Nephron (organoid): ENCODE measurements at regions not wholly inside any gene's neighbourhood (a gene's known extent, or its start where the extent isn't known, plus 50 kb on each side); places are given as distances from the start of the nearest gene placed in this dataset.

Source experiments
- H3K27ac Mint-ChIP-seq, 3 experiments: 2 replicates each; pipeline ENCODE4 v1.8.0; 2020; ENCODE audit warnings: mixed read lengths in 3 of 3, mild to moderate bottlenecking in 2 of 3, moderate library complexity in 1 of 3
- H3K27me3 Mint-ChIP-seq: 2 replicates; pipeline ENCODE4 v1.8.0; 2021; ENCODE audit warnings: low read depth, mild to moderate bottlenecking, moderate library complexity, mixed read lengths
- H3K36me3 Mint-ChIP-seq: 2 replicates; pipeline ENCODE4 v1.8.0; 2020; ENCODE audit warnings: low read depth, mixed read lengths
- H3K4me1 Mint-ChIP-seq: 2 replicates; pipeline ENCODE4 v1.8.0; 2020; ENCODE audit warnings: mixed read lengths
- H3K4me3 Mint-ChIP-seq, 3 experiments: 2 replicates each; pipeline ENCODE4 v1.8.0; 2020; ENCODE audit warnings: mild to moderate bottlenecking in 3 of 3, mixed read lengths in 3 of 3, moderate library complexity in 2 of 3
- H3K9me3 Mint-ChIP-seq: 2 replicates; pipeline ENCODE4 v1.8.0; 2020; ENCODE audit warnings: mixed read lengths
- TF ChIP-seq, protein P1 (sequence below), 3 experiments: fragments of 200-600 bp; sonication (generic); IDR thresholded peaks; one replicate each; pipeline ENCODE4 v1.5.0; 2021; ENCODE audit warnings: antibody characterized with exemption in 3 of 3; ENCODE audit not compliant: unreplicated experiment in 3 of 3

DNA sequence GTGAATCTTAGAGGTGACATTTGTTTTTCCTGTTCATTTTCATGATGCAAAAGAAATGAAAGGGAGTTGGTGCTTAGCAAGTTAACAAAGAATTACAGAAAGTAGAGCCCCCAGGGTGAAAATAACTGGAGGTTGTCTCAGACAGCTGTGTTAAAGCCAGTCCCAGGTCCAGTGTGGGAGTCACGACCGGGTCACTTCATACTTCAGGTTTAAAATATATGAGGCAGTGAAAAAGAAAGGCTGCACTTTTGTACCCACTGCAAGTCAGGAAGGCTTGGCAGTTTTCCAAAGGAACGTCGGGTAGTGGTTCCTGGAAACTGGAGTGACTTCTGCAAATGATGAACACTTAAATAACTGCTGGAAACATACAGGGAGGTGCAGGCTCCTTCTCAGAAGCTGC, 91.5 kb upstream of the THBS2 start:
- Mint-ChIP-seq H3K27me3 (peaks cover 10% of the 10 kb centered on the region), H3K27ac (peak overlapping the region; percentile 49 to 67 (median 65)), H3K9me3 (peaks cover 23% of the 10 kb centered on the region), H3K4me1 (peaks cover 31% of the 10 kb centered on the region), H3K36me3 (no peaks in the 10 kb centered on the region), H3K4me3 (no peak overlapping the region)
- TF ChIP-seq, protein P1, sequence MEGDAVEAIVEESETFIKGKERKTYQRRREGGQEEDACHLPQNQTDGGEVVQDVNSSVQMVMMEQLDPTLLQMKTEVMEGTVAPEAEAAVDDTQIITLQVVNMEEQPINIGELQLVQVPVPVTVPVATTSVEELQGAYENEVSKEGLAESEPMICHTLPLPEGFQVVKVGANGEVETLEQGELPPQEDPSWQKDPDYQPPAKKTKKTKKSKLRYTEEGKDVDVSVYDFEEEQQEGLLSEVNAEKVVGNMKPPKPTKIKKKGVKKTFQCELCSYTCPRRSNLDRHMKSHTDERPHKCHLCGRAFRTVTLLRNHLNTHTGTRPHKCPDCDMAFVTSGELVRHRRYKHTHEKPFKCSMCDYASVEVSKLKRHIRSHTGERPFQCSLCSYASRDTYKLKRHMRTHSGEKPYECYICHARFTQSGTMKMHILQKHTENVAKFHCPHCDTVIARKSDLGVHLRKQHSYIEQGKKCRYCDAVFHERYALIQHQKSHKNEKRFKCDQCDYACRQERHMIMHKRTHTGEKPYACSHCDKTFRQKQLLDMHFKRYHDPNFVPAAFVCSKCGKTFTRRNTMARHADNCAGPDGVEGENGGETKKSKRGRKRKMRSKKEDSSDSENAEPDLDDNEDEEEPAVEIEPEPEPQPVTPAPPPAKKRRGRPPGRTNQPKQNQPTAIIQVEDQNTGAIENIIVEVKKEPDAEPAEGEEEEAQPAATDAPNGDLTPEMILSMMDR (IDR thresholded peaks at IDR 0.05; ENCODE audit: unreplicated experiment in 3 of 3) = no peak

DNA sequence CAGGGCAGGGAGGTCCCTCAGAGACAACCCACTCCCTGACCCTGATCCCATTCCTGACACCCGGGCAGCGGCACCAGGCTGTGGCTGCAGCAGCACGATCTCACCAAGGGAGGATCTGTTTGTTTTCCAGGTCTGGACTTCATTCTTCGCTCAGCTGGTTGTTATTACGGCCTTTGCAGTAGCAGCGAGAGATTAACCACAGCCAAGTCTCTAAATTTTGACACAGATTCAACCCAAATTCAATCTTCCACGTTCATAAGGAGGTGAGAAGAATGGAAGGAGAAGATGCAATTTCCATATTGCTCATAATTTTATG, 91.1 kb upstream of the THBS2 start:
- Mint-ChIP-seq H3K27ac (peak overlapping the region; percentile 49 to 67 (median 65)), H3K27me3 (peaks cover 10% of the 10 kb centered on the region)
- TF ChIP-seq, protein P1 (IDR thresholded peaks at IDR 0.05; ENCODE audit: unreplicated experiment in 3 of 3) = no peak

DNA sequence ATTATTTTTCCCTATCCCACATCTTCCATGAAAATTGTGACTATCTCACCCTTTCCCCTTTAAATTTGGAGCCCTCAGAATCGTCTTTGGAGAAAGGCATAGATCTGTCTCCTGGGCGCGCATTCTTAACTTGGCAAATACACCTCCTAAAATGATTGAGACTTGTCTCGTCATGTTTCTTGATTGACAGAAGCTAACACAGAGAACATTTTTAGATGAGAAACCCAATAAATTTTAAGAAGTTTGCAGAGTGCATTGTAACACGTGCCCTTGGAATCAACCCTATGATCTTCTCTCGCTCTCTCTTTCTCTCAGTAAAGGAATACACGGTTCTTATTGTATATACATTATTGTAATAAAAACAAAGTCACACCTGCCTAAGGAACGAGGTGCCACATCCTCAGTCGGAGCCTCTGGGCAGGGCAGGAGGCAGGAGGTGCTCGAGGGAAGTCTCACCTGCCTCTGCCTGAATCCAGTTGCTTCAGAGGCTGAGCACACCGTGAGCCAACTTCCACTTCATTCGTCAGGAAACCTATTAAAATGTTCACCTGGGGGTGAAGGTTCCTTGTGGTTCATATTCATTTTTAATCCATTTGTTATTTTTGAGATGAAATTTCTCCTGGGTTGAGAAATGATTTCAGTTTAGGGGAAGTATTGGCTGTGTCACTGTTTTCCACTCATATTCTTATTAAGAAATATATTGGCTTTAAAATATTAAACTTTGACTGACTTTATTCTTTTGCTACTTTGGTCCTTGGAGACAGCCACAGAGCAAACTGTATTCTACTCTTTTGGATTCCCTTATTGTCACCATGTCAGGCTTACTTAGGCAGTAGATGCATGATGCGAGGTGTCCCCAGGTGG, 90.5 kb upstream of the THBS2 start:
- Mint-ChIP-seq H3K27ac (peak overlapping the region; percentile 49 to 67 (median 65)), H3K36me3 (no peaks in the 10 kb centered on the region), H3K4me1 (peaks cover 38% of the 10 kb centered on the region), H3K4me3 (peak overlapping the region in 1 of 3 experiments; percentile 44), H3K27me3 (peaks cover 10% of the 10 kb centered on the region), H3K9me3 (peaks cover 14% of the 10 kb centered on the region)
- TF ChIP-seq, protein P1 (IDR thresholded peaks at IDR 0.05; ENCODE audit: unreplicated experiment in 3 of 3) = no peak

More for the DNA sequence above, 91.1 kb upstream of the THBS2 start:
- peaks cover 33% of the 10 kb centered on the region for H3K4me1 Mint-ChIP-seq
- H3K4me3 Mint-ChIP-seq = peak overlapping the region in 1 of 3 experiments; percentile 44
- H3K36me3 Mint-ChIP-seq = no peaks in the 10 kb centered on the region
- H3K9me3 Mint-ChIP-seq = peaks cover 20% of the 10 kb centered on the region

DNA sequence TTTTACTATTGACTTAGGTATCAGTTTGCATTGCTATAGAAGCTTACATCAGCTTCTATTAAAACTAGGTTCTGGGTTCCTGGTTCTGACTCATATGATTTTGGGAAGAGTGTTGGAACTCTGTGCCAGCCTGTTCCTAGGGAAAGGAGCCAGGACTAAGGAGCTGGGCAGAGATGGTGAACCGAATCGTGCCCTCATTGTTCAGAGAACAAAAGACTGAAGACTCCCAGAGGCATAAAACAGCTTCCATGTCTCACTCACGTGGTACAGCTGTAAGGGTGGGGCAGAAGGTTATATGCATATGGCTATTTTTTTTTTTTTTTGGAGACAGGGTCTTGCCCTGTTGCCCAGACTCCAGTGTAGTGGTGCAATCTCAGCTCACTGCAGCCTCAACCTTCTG, 89.1 kb upstream of the THBS2 start:
- Mint-ChIP-seq H3K4me3 (no peak overlapping the region), H3K9me3 (peaks cover 7% of the 10 kb centered on the region), H3K27me3 (peaks cover 10% of the 10 kb centered on the region), H3K36me3 (no peaks in the 10 kb centered on the region), H3K27ac (no peak overlapping the region), H3K4me1 (peaks cover 38% of the 10 kb centered on the region)
- TF ChIP-seq, protein P1 (IDR thresholded peaks at IDR 0.05; ENCODE audit: unreplicated experiment in 3 of 3) = no peak

DNA sequence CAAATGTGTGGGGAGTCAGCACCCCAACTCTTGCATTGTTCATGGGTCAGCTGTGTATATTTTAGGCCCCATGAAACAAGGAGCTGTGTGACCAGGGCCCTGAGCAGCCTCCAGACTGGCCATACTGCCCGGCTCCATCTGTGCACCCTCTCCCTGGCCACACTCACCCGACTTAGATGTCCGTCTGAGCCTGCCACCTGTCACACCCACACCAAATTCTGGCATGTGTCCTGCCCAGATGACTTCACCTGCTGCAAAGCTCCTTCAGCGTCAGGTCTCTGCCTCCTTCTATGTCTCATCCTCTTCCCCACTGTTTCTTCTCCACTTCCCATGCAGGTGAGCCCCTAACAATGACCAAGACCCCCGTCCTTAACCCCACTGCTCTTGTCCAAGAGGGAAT, 88.1 kb upstream of the THBS2 start:
- Mint-ChIP-seq H3K27me3 (peaks cover 10% of the 10 kb centered on the region), H3K4me3 (no peak overlapping the region), H3K36me3 (no peaks in the 10 kb centered on the region), H3K9me3 (peaks cover 3% of the 10 kb centered on the region), H3K27ac (no peak overlapping the region), H3K4me1 (peaks cover 38% of the 10 kb centered on the region)
- TF ChIP-seq, protein P1 (IDR thresholded peaks at IDR 0.05; ENCODE audit: unreplicated experiment in 3 of 3) = no peak

DNA sequence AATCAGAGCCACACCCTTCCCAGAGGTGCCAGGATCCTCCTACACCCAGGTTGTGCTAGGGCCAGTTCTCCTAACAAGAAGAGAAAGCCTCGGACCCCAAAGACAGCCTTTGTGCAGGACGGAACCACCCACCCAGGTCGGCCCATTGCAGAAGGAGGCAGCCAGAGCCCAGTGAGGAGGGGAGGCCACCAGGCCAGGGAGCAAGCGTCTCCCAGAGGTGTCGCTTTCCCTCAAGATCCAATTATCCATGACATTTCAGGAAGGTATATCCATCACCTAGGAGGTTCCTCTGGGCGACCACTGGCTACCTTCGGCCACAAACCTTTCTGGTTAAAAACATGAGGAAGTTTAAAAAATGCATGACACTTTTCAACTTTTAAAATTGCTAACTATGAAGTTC, 87.4 kb upstream of the THBS2 start:
- Mint-ChIP-seq H3K27me3 (peaks cover 10% of the 10 kb centered on the region), H3K27ac (no peak overlapping the region), H3K36me3 (no peaks in the 10 kb centered on the region), H3K9me3 (peaks cover under 1% of the 10 kb centered on the region), H3K4me3 (no peak overlapping the region), H3K4me1 (peaks cover 38% of the 10 kb centered on the region)
- TF ChIP-seq, protein P1 (IDR thresholded peaks at IDR 0.05; ENCODE audit: unreplicated experiment in 3 of 3) = no peak
